Retina (tissue), 1 donor: ENCODE measurements at regions not wholly inside any gene's neighbourhood (a gene's known extent, or its start where the extent isn't known, plus 50 kb on each side); places are given as distances from the start of the nearest gene placed in this dataset.
A peak's percentile ranks its signal among the peaks of the same experiment; 100 is the strongest.

ENCODE experiments used
- DNase-seq: peaks from one replicate; pipeline ENCODE4 v3.0.0-alpha.2; 2016

DNA sequence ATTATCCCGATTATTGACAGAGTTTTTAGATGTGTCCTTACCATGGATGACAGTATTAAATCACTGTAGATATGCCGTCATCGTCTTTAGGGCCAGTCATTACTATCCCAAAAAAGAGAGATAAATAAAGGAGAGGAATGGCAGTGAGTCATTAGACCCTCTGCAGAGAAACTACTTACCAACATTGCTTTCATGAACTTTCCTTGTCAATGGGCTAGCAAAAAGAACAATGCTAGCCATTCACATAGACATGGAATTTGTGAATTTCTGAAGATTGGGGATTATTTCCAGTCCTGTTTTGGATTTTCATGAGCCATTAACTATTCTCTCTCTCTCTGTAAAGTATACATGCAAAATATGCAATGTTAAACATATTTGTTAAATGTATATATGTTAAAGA, 319.4 kb upstream of the FANCL start:
- DNase-seq = no peak

- DNase-seq = no peak
Observed at GRCh38 chr2:58558881-58559280, 317.8 kb upstream of the FANCL start.

- peak; percentile 73 for DNase-seq
Observed at GRCh38 chr2:58557176-58557575, 316.1 kb upstream of the FANCL start.

DNA sequence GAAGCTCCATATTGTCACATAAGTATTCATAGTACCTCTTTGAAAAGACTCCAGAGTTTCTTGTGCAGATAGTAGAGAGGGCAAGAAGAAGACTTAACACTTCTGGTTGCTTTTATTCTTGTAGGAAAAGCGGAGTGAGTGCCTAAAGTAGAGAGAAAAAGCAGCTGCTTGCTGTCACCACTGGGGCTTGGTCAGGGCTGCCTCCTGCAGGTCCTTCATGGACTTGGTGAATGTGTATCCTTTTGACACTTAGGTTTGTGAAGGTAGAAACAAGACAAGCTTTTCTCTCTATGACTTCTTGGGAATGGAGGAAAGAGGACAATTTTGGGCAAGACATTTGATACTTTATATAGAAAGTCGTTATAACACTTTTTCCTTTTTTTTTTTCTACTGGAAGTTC, 312.8 kb upstream of the FANCL start:
- no peak for DNase-seq

DNA sequence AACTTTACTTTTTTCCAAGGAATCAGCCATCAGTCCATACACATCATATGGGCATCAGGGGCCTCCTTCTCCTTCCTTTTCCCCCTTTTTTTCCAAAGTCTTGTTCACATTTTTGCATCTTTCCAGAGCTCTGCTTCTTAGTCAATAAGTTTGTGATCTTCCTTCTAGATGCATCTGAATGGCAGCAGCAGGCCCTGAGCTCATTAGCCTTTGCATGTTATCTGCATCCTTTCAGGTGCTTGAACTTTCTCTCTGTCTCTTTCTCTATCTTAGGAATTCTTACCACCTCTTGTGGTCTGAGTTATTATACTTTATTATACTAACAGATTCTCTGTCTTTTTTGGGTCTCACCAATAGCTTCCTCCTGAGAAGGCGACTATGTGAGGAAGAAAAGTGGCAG, 312.4 kb upstream of the FANCL start:
- no peak for DNase-seq

DNA sequence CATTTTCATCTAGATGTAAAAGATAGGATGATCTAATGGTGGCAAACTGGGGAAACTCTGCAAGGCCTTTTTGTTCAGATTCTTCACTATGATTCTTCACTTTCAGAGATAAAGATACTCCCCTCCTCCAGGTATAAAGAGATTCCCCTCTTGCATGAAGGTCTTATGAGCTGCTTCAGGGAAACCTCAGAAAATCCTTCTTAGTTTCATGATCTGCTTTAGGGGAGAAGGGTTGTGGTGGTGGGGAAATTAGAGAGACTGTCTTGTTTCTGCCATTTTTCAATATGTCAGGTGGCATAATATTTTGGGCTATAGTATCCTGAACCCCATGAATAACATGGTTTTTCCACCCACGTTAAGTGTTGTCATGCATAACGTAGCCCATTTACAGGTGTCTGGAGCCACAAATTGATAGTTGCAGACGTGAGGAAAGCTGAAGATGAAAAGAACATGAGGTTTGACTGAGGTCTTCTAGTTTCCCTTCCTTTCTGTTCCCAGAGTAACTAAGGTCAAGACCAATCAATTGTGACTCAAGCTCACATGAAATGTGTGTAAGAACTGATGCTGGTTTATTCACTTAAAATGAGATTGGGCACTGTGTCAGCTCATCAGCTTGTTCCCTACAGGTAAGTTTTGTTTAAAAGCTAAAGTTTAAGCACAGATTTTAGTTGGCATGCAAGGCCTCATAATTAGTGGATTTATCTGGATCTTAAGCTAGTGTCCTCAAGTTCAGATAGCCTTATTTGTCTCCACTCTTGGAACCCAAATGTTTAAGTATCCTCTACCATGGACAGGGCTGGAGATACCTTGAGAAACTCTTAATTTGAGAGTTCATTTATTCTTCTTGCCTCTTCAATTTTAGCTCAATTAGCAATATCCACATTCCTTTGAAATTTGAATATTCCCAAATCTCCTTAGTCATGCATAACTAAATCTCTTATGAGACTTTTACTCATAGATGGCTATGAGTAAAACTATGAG, 304.5 kb upstream of the FANCL start:
- DNase-seq = no peak

GRCh38 chr2:58543442-58543841, 302.3 kb upstream of the FANCL start:
- no peak for DNase-seq

- no peak for DNase-seq
Observed at GRCh38 chr2:58541511-58541910, 300.4 kb upstream of the FANCL start.

GRCh38 chr2:58540681-58541080, 299.6 kb upstream of the FANCL start:
- DNase-seq = peak; percentile 43

- no peak for DNase-seq
Observed at GRCh38 chr2:58539973-58540372, 298.8 kb upstream of the FANCL start.

- DNase-seq = no peak
Observed at GRCh38 chr2:58535990-58536389, 294.9 kb upstream of the FANCL start.

DNA sequence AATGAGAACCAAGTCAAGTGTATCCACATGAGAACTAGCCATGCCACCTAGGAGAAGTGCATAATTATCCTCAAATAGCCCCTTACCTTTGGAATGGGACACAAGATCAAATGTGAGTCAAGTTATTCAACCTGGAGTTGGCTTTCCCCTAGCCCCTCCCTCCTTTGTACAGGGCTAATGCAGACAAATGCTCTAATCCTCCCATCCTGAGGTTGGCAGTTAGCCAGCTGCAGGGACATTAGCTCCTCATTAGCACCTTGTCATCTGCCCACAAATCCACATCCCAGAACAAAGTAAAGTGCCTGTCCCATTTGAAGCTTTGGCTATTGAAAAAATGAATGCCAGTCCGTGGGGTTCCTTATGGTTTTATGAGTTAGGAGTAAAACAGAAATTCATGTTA, 294.1 kb upstream of the FANCL start:
- DNase-seq = peak; percentile 55

DNA sequence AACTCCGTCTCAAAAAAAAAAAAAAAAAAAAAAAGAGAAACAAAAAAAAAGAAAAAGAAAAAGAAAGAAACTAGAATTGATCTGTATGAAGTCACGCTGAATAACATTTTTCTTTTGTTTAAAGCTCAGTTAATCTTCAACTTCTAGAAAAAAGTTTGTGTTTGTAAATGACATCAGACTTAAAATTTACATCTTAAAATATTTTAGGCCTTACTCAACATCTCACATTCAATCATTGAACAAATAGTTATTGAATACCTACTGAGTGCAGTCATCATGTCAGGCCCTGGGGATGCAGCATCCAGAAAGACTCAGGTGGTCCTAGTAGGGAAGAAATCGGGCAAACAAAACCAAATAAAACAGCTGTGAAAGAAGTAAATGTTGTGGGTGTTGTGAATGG, 292.3 kb upstream of the FANCL start:
- DNase-seq = no peak

- no peak for DNase-seq
Observed at GRCh38 chr2:58532641-58533040, 291.5 kb upstream of the FANCL start.

GRCh38 chr2:58527647-58528046, 286.5 kb upstream of the FANCL start:
- DNase-seq = no peak

GRCh38 chr2:58521803-58522554, 280.9 kb upstream of the FANCL start:
- peak; percentile 51 for DNase-seq

DNA sequence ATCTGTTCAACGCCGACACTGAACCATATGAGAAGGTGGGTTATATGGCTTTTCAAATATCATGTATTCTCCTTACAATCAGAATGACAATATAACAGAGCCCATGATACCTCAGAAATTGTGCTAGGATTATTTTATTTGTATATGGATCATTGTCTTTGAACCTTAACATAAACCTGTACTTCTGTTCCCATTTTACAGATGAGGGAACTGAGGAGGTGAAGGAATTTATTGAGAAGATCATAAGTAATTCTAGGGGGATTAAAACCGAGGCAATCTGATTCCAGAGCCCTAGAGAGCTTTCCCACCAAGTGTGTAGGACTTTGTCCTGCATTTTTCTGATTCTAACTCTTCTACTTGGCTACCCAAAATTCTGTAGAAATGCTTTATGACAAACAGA, 279.8 kb upstream of the FANCL start:
- DNase-seq = no peak

- DNase-seq = no peak
Observed at GRCh38 chr2:58517881-58518280, 276.8 kb upstream of the FANCL start.

- no peak for DNase-seq
Observed at GRCh38 chr2:58516695-58517094, 275.6 kb upstream of the FANCL start.

DNA sequence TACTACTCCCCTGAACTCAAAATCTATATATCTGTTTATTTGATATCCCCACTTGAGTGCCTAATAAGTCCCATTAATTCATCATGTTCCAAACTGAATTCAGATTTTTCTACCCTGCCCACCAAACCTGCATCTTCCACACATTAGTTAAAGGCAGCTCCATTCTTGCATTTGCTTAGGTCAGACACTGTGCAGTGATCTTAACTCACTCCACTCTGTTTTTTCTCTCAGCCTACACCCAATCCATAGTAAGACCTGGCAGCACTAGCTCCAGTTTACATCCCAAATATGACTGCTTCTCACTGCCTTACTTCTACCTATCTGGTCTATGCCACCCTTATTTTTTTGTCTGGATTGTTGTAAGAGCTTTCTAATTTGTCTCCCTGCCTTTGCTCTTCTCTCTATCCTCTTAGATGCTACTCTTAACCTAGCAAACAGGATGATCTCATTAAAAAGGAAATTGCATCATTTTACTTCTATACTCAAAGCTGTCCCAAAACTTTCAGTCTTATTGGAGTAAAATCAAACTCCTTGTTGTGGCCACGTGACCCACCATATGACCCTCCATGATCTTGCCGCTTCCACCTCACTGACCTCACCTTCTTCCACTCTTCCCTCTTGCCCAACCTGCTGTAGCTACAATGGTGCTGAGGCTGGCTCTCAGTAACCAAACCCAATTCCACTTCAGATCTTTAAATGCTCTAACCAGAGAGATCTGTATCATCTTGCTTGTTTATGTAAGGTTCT, 274.9 kb upstream of the FANCL start:
- no peak for DNase-seq

DNA sequence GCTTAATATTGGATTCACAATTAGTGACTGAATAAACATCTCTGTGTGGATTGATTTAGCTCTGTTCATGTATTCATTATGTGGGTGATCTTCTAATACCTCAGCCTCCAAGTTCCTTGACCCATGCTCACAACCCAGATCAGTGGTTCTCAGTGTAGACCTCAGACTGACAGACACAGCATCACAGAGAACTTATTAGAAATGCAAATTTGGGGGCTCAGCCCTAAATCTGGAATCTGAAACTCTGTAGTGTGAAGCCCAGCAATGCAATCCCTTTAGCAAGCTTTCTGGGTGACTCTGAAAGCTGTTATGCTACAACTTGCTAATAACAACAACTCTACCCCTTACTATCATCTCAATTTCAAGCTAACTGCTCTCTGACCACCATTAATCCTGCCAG, 273.1 kb upstream of the FANCL start:
- DNase-seq = no peak

DNA sequence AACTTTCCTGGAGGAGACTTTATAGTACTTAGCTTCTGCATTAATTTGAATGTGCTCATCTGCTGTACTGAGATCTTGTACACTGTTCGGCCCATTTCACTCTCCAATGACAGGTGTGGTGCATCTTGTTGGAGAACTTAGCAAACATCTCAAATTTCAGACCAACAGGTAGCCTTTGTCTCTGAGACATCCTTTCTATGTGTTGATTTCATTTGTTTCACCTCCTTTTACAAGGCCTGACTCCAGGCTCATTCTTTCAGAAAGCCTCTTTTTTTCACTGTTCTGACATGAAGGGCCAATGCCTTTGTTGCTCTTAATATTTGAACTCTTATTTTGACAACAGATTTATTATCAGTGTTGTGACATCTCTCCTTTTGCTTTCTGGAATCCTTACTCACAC, 271.8 kb upstream of the FANCL start:
- DNase-seq = no peak

GRCh38 chr2:58508006-58508405, 266.9 kb upstream of the FANCL start:
- DNase-seq = no peak
